ENCODE measurements at regions not wholly inside any gene's neighbourhood (a gene's known extent, or its start where the extent isn't known, plus 50 kb on each side); places are given as distances from the start of the nearest gene placed in this dataset.

- DNase-seq (ENCODE audit: low read depth, low spot score) = no peak
Measured at GRCh38 chr2:22697054-22697788, 687.8 kb upstream of the KLHL29 start.

GRCh38 chr2:22701561-22702160 is 683.3 kb upstream of the KLHL29 start:
- DNase-seq (ENCODE audit: low read depth, low spot score) = no peak

- no peak for DNase-seq (ENCODE audit: low read depth, low spot score)
Measured at GRCh38 chr2:22703286-22703920, 681.6 kb upstream of the KLHL29 start.

- no peak for DNase-seq (ENCODE audit: low read depth, low spot score)
Measured at GRCh38 chr2:22719396-22719795, 665.6 kb upstream of the KLHL29 start.

GRCh38 chr2:22729466-22729865 is 655.5 kb upstream of the KLHL29 start:
- DNase-seq (ENCODE audit: low read depth, low spot score) = no peak

- DNase-seq (ENCODE audit: low read depth, low spot score) = no peak
Measured at GRCh38 chr2:22734373-22735045, 650.5 kb upstream of the KLHL29 start.

DNA sequence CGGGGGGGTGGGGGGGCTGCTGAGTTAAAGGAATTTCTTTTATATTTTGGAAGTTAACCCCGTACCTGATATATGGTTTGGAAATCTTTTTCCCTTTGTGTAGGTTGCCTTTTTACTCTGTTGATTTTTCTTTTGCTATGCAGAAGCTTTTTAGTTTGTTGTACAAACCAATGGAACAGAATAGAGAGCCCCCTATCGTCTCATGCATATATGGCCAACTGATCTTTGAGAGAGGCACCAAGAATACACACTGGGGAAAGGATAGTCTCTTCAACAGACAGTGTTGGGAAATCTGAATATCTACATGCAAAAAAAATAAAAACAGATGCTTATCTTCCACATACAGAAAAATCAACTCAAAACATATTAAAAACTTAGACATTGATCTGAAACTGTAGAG is 647.8 kb upstream of the KLHL29 start:
- no peak for DNase-seq (ENCODE audit: low read depth, low spot score)

GRCh38 chr2:22741216-22741615 is 643.8 kb upstream of the KLHL29 start:
- no peak for DNase-seq (ENCODE audit: low read depth, low spot score)

GRCh38 chr2:22748909-22749308 is 636.1 kb upstream of the KLHL29 start:
- DNase-seq (ENCODE audit: low read depth, low spot score) = no peak

GRCh38 chr2:22753476-22753875 is 631.5 kb upstream of the KLHL29 start:
- no peak for DNase-seq (ENCODE audit: low read depth, low spot score)

DNA sequence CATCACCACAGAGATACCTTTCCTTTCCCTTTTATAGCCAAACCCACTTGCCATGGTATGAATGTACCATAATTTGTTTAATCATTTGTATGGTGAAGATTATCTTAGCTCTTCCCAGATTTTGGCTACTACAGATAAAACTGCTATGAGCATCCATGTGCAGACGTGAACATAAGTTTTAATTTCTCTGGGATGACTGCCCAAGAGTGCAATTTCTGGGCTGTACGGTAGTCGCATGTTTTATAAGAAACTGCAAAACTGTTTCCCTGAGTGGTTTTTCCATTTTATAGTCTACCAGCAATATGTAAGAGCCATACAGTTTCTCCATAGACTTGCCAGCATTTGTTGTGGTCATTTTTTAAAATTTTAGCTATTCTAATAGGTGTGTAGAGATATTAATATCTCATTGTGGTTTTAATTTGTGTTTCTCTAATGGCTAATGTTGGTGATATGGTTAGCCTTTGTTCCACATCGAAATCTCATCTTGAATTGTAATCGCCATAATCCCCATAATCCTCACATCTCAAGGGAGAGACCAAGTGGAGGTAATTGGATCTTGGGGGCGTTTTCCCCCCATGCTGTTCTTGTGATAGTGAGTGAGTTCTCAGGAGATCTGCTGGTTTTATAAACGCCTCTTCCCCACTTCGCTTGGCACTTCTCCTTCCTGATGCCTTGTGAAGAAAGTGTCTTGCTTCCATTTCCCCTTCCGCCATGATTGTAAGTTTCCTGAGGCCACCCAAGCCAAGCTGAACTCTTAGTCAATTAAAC is 628.5 kb upstream of the KLHL29 start:
- no peak for DNase-seq (ENCODE audit: low read depth, low spot score)

DNA sequence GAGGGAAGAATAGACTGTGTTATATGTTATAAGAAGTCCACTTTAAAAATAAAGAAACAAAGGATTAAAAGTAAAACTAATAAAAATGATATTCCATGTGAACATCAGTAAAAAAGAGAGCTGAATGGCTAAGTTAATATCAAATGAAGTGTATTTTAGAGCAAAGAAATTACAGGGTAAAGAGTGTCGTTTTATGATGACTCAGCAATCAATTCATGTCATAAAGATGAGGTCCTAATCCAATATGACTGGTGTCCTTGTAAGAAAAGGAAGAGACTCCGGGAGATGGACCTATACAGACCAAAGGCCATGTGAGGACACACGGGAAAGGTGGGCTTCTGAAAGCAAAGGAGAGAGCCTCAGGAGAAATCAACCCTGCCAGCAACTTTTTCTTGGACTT is 615.5 kb upstream of the KLHL29 start:
- DNase-seq (ENCODE audit: low read depth, low spot score) = no peak

- DNase-seq (ENCODE audit: low read depth, low spot score) = no peak
Measured at GRCh38 chr2:22784566-22784965, 600.4 kb upstream of the KLHL29 start.

- no peak for DNase-seq (ENCODE audit: low read depth, low spot score)
Measured at GRCh38 chr2:22786817-22787216, 598.2 kb upstream of the KLHL29 start.

DNA sequence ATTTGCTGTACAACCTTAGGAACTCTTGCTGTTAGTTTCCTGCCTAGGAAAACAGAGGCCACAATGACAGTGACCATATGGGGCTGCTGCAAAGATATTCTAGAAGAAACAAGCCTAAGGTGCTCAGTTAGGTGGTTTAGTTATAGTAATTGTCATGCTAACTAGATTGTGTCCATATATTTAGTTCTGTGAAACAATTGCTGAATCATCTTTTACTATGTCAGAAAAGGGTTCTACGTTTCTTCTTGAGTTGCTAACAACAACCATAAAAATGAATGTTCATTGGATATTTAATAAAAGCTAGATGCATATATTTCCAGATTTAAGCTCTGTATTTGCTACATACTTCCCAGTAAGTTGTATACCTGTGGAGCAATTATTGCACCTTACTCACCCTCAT is 597.2 kb upstream of the KLHL29 start:
- no peak for DNase-seq (ENCODE audit: low read depth, low spot score)

- no peak for DNase-seq (ENCODE audit: low read depth, low spot score)
Measured at GRCh38 chr2:22788749-22789327, 596.1 kb upstream of the KLHL29 start.

DNA sequence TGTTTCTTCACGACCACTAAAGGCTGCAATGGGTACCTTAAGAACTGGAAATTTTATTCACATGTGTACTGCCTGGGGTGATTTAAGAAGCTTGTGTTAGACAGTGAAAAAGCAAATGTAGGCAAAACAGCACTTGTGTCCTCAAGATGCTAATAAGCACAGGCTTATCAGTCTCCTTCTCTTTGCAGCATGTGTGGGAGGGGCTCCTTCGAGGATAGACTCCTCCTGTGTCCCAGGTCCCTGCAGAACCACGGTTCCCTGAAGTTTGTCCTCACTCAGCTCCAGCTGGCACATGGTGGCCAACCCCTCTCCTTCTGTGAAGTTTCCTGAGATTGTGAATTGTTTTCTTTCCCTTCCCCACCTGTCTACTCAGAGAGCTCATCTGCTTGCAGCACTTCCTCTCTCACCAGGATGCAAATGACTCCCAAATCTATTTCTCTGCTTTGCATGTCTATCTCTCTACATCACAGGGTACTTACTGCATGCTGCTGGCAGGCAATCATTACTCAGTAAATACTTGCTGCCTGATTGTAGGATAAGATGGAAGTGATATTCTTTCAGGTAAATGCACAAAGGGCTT is 589.6 kb upstream of the KLHL29 start:
- no peak for DNase-seq (ENCODE audit: low read depth, low spot score)

DNA sequence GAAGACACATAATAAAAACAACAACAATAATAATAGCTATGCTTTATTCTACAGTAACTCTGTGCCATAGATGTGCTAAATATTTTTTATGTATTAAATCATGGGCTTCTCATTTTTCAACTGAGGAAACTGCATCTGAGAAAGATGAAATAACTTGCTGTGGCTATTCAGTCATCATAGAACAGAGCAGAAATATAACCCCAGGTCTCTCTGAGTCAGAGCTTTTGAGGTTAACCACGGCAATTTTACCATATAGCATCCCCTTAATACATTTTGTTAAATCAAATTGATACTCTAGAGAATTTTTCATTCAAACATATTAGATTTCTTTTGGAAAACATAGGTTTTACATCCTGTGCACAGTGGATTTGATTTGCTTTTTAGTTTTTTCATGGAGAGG is 586.6 kb upstream of the KLHL29 start:
- no peak for DNase-seq (ENCODE audit: low read depth, low spot score)

- no peak for DNase-seq (ENCODE audit: low read depth, low spot score)
Measured at GRCh38 chr2:22800412-22800811, 584.6 kb upstream of the KLHL29 start.

DNA sequence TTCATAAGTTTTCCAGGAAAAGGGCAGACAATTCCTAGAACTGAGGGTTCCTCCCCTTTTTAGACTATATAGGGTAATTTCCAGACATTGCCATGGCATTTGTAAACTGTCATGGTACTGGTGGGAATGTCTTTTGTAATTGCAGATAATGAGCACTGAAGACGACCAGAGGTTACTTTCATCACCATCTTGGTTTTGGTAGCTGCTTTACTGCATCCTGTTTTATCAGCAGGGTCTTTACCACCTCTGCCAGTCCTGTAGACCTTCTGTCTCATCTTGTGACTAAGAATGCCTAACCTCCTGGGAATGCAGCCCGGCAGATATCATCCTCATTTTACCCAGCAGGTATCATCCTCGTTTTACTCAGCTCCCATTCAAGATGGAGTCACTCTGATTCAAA is 583.9 kb upstream of the KLHL29 start:
- no peak for DNase-seq (ENCODE audit: low read depth, low spot score)

GRCh38 chr2:22801970-22802369 is 583.0 kb upstream of the KLHL29 start:
- no peak for DNase-seq (ENCODE audit: low read depth, low spot score)
